ENCODE measurements at regions not wholly inside any gene's neighbourhood (a gene's known extent, or its start where the extent isn't known, plus 50 kb on each side); places are given as distances from the start of the nearest gene placed in this dataset.
A peak's percentile ranks its signal among the peaks of the same experiment; 100 is the strongest.

GRCh38 chr10:78356291-78356900 is 322.7 kb downstream of the RPS24 start:
- no peak for ATAC-seq (replicated peaks in 1 of 2)
- peaks cover 8% of the 10 kb centered on the region for H3K4me1 Mint-ChIP-seq (ENCODE audit: low read depth)
- H3K4me3 Mint-ChIP-seq, result no peak overlapping the region
- H3K9me3 Mint-ChIP-seq, result no peaks in the 10 kb centered on the region
- DNase-seq, result no peak
- no peaks in the 10 kb centered on the region for H3K36me3 Mint-ChIP-seq (ENCODE audit: insufficient read depth in 2 of 2)
- H3K27me3 Mint-ChIP-seq (ENCODE audit: low read depth), result no peaks in the 10 kb centered on the region
- no peak overlapping the region for H3K27ac Mint-ChIP-seq

GRCh38 chr10:78357141-78358063 is 323.7 kb downstream of the RPS24 start:
- no peak overlapping the region for H3K4me3 Mint-ChIP-seq

GRCh38 chr10:78358351-78358750 is 324.7 kb downstream of the RPS24 start:
- Mint-ChIP-seq H3K27ac (no peak overlapping the region), H3K36me3 (ENCODE audit: insufficient read depth in 2 of 2) (peaks cover 0 to 1% of the 10 kb centered on the region in 2 donors), H3K4me1 (ENCODE audit: low read depth) (peaks cover 26% of the 10 kb centered on the region), H3K27me3 (ENCODE audit: low read depth) (no peaks in the 10 kb centered on the region), H3K4me3 (no peak overlapping the region), H3K9me3 (peaks cover 0 to 2% of the 10 kb centered on the region in 2 donors)
- ATAC-seq (replicated peaks in 1 of 2) (no peak), DNase-seq (no peak)

More at GRCh38 chr10:78357141-78358063, 323.7 kb downstream of the RPS24 start:
- no peak for ATAC-seq (replicated peaks in 1 of 2)
- Mint-ChIP-seq H3K27me3 (ENCODE audit: low read depth) (no peaks in the 10 kb centered on the region), H3K4me1 (ENCODE audit: low read depth) (peaks cover 18% of the 10 kb centered on the region), H3K36me3 (ENCODE audit: insufficient read depth in 2 of 2) (peaks cover 0 to 1% of the 10 kb centered on the region in 2 donors), H3K27ac (no peak overlapping the region), H3K9me3 (peaks cover 0 to 2% of the 10 kb centered on the region in 2 donors)
- DNase-seq, result no peak

DNA sequence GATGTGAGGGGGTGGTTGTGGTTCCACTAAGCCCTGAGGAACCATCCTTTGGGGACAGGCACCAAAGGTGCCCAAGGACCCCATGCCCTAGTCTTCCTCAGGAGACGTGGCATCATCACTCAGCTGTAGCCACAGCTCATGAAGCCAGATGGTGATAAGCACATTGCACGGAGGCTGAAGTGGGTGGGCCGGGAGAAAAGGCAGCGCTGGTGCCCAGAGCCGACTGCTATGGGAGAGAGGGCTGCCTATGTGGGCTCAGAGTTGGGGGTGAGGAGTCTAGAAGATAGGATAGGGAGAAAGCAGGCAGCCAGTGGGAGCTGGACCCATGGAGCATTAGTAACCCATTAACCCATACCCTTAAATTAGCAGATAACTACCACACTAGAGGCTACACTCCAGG is 325.3 kb downstream of the RPS24 start:
- Mint-ChIP-seq H3K4me1 (ENCODE audit: low read depth) (peaks cover 26% of the 10 kb centered on the region), H3K27ac (no peak overlapping the region), H3K9me3 (peaks cover 0 to 2% of the 10 kb centered on the region in 2 donors), H3K4me3 (no peak overlapping the region), H3K27me3 (ENCODE audit: low read depth) (no peaks in the 10 kb centered on the region), H3K36me3 (ENCODE audit: insufficient read depth in 2 of 2) (peaks cover 0 to 1% of the 10 kb centered on the region in 2 donors)
- DNase-seq (no peak), ATAC-seq (replicated peaks in 1 of 2) (no peak)

GRCh38 chr10:78359640-78360091 is 326.0 kb downstream of the RPS24 start:
- Mint-ChIP-seq H3K9me3 (peaks cover 0 to 2% of the 10 kb centered on the region in 2 donors), H3K27me3 (ENCODE audit: low read depth) (no peaks in the 10 kb centered on the region), H3K36me3 (ENCODE audit: insufficient read depth in 2 of 2) (peaks cover 0 to 1% of the 10 kb centered on the region in 2 donors), H3K4me3 (no peak overlapping the region), H3K4me1 (ENCODE audit: low read depth) (peaks cover 26% of the 10 kb centered on the region), H3K27ac (no peak overlapping the region)
- no peak for ATAC-seq (replicated peaks in 1 of 2)
- no peak for DNase-seq

- H3K9me3 Mint-ChIP-seq, result peaks cover 0 to 2% of the 10 kb centered on the region in 2 donors
- peaks cover 26% of the 10 kb centered on the region for H3K4me1 Mint-ChIP-seq (ENCODE audit: low read depth)
These were observed 326.6 kb downstream of the RPS24 start for GRCh38 chr10:78360284-78360683.

GRCh38 chr10:78361031-78361430 is 327.4 kb downstream of the RPS24 start:
- no peak overlapping the region for H3K27ac Mint-ChIP-seq
- H3K4me1 Mint-ChIP-seq (ENCODE audit: low read depth), result peaks cover 26% of the 10 kb centered on the region
- H3K4me3 Mint-ChIP-seq, result no peak overlapping the region
- H3K9me3 Mint-ChIP-seq, result peaks cover 0 to 2% of the 10 kb centered on the region in 2 donors
- ATAC-seq (replicated peaks in 1 of 2) (peak; percentile 51 to 60), DNase-seq (peak; percentile 4 to 7)
- H3K36me3 Mint-ChIP-seq (ENCODE audit: insufficient read depth in 2 of 2), result peaks cover 0 to 1% of the 10 kb centered on the region in 2 donors
- no peaks in the 10 kb centered on the region for H3K27me3 Mint-ChIP-seq (ENCODE audit: low read depth)

More at GRCh38 chr10:78360284-78360683, 326.6 kb downstream of the RPS24 start:
- no peak overlapping the region for H3K27ac Mint-ChIP-seq
- ATAC-seq (replicated peaks in 1 of 2), result no peak
- no peaks in the 10 kb centered on the region for H3K27me3 Mint-ChIP-seq (ENCODE audit: low read depth)
- peaks cover 0 to 1% of the 10 kb centered on the region in 2 donors for H3K36me3 Mint-ChIP-seq (ENCODE audit: insufficient read depth in 2 of 2)
- DNase-seq, result no peak
- no peak overlapping the region for H3K4me3 Mint-ChIP-seq

DNA sequence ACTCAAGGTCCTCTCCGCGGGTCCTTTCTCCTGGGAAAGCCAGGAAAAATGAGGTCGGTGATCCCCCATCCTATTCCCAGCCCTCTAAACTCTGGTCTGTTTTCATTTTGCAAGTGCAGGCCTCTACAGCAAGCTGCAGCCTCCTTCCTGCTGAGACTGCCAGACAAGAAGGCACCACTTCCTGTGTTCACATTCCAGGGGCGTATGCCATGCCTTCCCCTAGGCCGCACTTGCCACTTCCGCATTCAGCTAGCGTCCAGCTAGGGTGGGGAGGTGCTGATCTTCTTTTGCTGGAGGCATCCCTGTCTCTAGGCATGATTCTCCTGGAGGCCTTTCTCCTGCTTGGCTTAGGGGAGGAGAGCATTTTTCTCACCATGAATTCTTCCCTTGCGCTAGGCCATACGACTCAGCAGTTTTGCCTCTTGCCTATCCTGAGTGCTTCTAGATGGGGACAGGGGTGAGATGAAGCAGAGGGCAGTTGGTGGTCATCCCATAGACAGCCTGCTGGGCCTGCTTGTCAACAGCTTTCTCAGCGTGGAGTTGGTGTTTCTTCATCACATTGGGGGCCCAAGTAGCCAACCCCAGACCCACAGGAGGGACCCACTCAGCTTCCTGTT is 328.9 kb downstream of the RPS24 start:
- H3K4me3 Mint-ChIP-seq, result no peak overlapping the region
- H3K36me3 Mint-ChIP-seq (ENCODE audit: insufficient read depth in 2 of 2), result peaks cover 0 to 1% of the 10 kb centered on the region in 2 donors
- peaks cover 26% of the 10 kb centered on the region for H3K4me1 Mint-ChIP-seq (ENCODE audit: low read depth)
- no peak for ATAC-seq (replicated peaks in 1 of 2)
- H3K27me3 Mint-ChIP-seq (ENCODE audit: low read depth), result no peaks in the 10 kb centered on the region
- H3K27ac Mint-ChIP-seq, result peak overlapping the region; percentile 60
- DNase-seq, result no peak
- H3K9me3 Mint-ChIP-seq, result peaks cover 0 to 2% of the 10 kb centered on the region in 2 donors

DNA sequence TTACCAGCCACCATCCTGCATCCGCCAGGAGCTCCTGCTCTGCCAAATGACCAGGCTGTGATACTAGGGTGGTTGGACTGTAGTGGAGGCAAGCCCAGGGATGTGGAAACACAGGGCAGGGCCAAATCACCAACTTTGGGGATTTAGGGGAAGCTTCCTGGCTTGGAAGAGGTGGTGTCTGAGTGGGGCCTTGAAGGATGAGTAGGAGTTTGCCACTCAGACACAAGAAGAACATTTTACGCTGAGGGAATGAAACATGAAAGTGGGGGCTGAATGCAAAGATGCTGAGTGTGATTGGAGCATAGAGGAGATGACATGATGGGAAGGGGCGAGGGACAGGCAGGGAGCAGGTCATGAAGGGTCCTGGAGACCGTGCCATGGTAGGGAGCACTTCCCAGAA is 329.5 kb downstream of the RPS24 start:
- peaks cover 0 to 2% of the 10 kb centered on the region in 2 donors for H3K9me3 Mint-ChIP-seq
- peaks cover 0 to 1% of the 10 kb centered on the region in 2 donors for H3K36me3 Mint-ChIP-seq (ENCODE audit: insufficient read depth in 2 of 2)
- no peak overlapping the region for H3K27ac Mint-ChIP-seq
- H3K4me3 Mint-ChIP-seq, result no peak overlapping the region
- H3K27me3 Mint-ChIP-seq (ENCODE audit: low read depth), result no peaks in the 10 kb centered on the region
- ATAC-seq (replicated peaks in 1 of 2) (no peak), DNase-seq (no peak)
- peaks cover 26% of the 10 kb centered on the region for H3K4me1 Mint-ChIP-seq (ENCODE audit: low read depth)

GRCh38 chr10:78365694-78366093 is 332.0 kb downstream of the RPS24 start:
- no peak for ATAC-seq (replicated peaks in 1 of 2)
- Mint-ChIP-seq H3K4me3 (no peak overlapping the region), H3K9me3 (peaks cover 0 to 2% of the 10 kb centered on the region in 2 donors), H3K27ac (no peak overlapping the region), H3K27me3 (ENCODE audit: low read depth) (no peaks in the 10 kb centered on the region), H3K4me1 (ENCODE audit: low read depth) (peaks cover 24% of the 10 kb centered on the region), H3K36me3 (ENCODE audit: insufficient read depth in 2 of 2) (peaks cover 0 to 1% of the 10 kb centered on the region in 2 donors)
- DNase-seq, result no peak

DNA sequence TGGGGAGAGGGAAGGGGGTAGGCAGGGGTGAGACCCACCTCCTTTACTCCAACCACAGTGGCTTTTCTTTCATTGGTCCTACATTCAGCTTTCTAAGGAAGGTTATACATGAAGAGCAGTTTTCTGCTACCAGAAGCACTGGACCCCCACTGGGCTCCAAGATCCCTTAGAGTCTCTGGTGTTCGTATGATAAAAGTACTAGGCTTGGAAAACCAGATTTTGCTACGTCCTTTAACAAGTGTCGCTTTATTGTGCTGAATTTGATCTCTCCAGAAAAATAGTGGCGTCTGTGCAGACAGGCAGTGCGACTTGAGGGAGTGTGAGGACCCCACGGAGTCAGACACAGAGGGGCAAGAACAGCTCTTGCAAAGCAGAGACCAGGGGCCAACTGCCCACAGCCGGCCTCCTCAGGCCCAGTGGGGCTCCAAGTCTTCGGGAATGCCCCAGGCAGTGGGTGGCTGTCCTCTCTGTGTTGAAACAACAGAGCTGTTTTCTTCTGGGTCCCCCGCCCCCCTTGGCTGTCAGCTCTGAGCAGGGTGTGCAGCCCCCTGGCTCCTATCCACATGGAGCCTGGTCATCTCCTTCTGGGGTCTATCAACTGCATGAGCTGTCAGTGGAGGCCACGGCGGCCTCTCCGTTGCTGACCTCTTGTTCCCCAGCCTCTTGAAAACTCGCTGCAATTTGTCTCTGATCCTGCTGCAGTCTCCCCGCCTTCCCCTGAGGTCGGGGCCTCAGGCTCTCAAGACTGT is 333.2 kb downstream of the RPS24 start:
- Mint-ChIP-seq H3K27ac (no peak overlapping the region), H3K4me3 (no peak overlapping the region), H3K4me1 (ENCODE audit: low read depth) (peaks cover 13% of the 10 kb centered on the region), H3K27me3 (ENCODE audit: low read depth) (no peaks in the 10 kb centered on the region), H3K9me3 (peaks cover 0 to 2% of the 10 kb centered on the region in 2 donors), H3K36me3 (ENCODE audit: insufficient read depth in 2 of 2) (peaks cover 0 to 1% of the 10 kb centered on the region in 2 donors)
- DNase-seq (no peak), ATAC-seq (replicated peaks in 1 of 2) (no peak)

DNA sequence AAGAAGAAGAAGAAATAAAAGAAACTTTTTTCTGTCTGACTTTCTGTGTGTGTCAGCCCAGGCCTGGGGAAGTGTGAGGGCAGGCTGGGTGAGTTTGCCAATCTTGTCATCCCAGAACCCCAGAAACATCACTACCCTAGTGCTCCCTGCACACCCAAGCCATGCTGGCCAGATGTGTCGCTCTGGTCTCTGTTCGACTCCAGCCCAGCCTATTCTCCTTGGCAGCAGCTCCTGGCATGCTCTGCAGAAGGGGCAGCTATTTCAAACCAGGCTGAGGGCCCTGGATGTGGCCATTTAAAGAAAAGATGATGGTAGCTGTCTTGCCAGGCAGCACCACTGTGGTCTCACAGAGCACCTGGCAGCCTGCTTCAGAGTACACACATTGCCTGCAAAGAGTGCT is 334.1 kb downstream of the RPS24 start:
- DNase-seq (no peak), ATAC-seq (replicated peaks in 1 of 2) (no peak)
- Mint-ChIP-seq H3K36me3 (ENCODE audit: insufficient read depth in 2 of 2) (no peaks in the 10 kb centered on the region), H3K27ac (no peak overlapping the region), H3K27me3 (ENCODE audit: low read depth) (no peaks in the 10 kb centered on the region), H3K9me3 (no peaks in the 10 kb centered on the region), H3K4me3 (no peak overlapping the region), H3K4me1 (ENCODE audit: low read depth) (peaks cover 4% of the 10 kb centered on the region)

Data from activated T-cell treated with anti-CD3 and anti-CD28 coated beads, Interleukin-2, amount 50 U/mL, for 72 hours (primary cell).